ENCODE measurements at regions not wholly inside any gene's neighbourhood (a gene's known extent, or its start where the extent isn't known, plus 50 kb on each side); places are given as distances from the start of the nearest gene placed in this dataset.

DNA sequence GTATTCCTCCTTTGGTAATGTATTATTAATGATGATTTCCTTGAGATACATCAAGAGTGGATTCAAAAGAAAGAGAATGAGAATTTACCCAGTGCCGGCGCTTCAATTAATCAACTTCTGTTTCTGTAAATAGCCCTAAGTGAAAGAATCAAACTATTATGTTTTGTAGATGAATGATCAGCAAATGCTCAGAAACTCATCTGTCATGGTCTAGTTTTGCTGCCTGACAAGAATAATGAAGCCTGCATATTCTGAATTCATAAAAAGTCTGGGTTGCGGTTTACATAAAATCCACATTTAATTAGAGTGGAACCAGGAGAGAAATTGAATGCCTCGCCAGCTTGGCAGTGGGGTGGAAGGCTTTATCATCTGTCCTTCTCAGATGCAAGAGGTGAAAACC, 325.3 kb downstream of the GALC start:
- H3K4me3 Mint-ChIP-seq: no peak overlapping the region
- no peaks in the 10 kb centered on the region for H3K27me3 Mint-ChIP-seq
- H3K9me3 Mint-ChIP-seq: peaks cover 15% of the 10 kb centered on the region
- no peak for DNase-seq
- H3K4me1 Mint-ChIP-seq (ENCODE audit: low read depth): no peaks in the 10 kb centered on the region
- H3K36me3 Mint-ChIP-seq (ENCODE audit: low read depth): no peaks in the 10 kb centered on the region
- H3K27ac Mint-ChIP-seq: no peak overlapping the region

DNA sequence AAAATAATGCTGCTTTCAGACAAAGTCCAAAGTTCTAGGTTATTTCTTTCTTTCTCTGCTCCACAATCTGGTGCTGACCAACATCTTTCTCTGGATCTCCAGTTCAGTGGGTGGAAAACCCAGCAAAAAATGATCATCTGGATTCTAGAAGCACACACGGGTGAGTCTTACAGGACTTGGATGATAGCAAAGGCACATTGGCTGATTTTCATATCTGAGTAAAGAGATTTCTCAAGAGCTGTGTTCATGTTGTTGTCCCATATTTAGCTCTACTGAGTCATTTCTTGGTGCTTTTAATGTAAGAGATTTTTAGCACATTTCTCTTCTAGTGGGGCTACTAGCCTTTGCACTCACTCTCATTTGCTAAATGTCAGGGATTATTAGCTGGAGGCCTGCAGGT, 336.7 kb downstream of the GALC start:
- no peaks in the 10 kb centered on the region for H3K36me3 Mint-ChIP-seq (ENCODE audit: low read depth)
- no peak overlapping the region for H3K27ac Mint-ChIP-seq
- H3K9me3 Mint-ChIP-seq: peaks cover 5% of the 10 kb centered on the region
- H3K4me3 Mint-ChIP-seq: no peak overlapping the region
- DNase-seq: no peak
- H3K4me1 Mint-ChIP-seq (ENCODE audit: low read depth): no peaks in the 10 kb centered on the region
- no peaks in the 10 kb centered on the region for H3K27me3 Mint-ChIP-seq

DNA sequence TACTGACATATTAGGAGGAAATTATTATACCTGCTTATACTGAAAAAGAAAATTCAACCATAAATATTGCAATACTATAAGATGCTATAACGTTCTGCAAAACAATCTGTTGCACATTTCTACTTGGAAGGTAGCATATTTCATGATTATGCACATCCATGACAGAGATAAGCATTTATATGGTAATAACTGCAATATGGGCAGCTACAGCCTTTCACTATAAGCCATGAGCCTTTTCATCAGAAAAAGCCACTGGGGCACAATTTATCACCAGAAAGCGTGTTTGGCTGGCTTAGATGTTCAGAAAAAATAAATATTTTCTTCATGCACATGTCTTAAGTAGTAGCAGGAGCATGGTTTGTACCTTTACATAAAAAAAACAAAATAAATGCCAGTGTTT, 340.7 kb downstream of the GALC start:
- H3K4me1 Mint-ChIP-seq (ENCODE audit: low read depth): no peaks in the 10 kb centered on the region
- no peaks in the 10 kb centered on the region for H3K27me3 Mint-ChIP-seq
- H3K27ac Mint-ChIP-seq: no peak overlapping the region
- no peaks in the 10 kb centered on the region for H3K36me3 Mint-ChIP-seq (ENCODE audit: low read depth)
- H3K4me3 Mint-ChIP-seq: no peak overlapping the region
- peaks cover 7% of the 10 kb centered on the region for H3K9me3 Mint-ChIP-seq
- no peak for DNase-seq

DNA sequence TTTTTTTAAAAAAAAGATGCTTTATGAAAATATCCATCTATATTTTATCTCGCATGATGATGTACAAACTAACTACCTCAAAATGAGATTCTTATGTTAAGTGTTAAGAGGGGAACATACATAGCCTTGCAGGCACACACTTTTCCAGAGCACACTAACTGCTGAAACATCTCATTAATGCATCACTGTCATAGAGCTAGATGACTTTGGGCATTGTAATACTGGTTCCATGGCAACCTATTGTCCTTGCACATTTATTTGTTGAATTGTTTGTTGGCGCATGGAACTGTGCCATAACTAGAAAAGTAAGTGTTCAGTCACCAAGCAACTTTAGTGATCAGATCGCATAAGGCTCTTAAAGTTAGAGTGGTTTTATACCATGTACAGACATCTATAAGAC, 348.3 kb downstream of the GALC start:
- H3K9me3 Mint-ChIP-seq: peaks cover 7% of the 10 kb centered on the region
- no peaks in the 10 kb centered on the region for H3K4me1 Mint-ChIP-seq (ENCODE audit: low read depth)

DNA sequence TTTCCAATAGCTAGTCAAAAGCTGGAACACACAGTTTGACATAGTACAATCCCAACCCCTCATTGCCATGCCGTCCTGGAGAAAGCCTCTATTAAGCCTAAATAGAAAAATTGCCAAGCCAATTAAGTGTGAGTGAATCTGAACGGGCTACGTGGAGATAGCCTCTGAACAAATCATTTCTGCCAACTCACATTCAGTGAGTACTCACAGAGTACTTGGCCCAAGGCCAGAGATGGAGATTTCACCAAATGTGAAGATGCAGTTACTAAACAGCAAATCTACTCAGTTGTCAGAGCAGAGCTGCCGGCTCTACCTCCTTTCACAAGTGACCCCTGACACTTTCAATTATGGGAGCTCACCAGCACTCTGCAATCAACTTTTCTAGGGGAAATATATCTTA, 350.0 kb downstream of the GALC start:
- Mint-ChIP-seq H3K4me3 (no peak overlapping the region), H3K27me3 (no peaks in the 10 kb centered on the region), H3K27ac (no peak overlapping the region), H3K9me3 (no peaks in the 10 kb centered on the region), H3K4me1 (ENCODE audit: low read depth) (no peaks in the 10 kb centered on the region), H3K36me3 (ENCODE audit: low read depth) (no peaks in the 10 kb centered on the region)
- DNase-seq: no peak

More for the DNA sequence above, 348.3 kb downstream of the GALC start:
- H3K36me3 Mint-ChIP-seq (ENCODE audit: low read depth): no peaks in the 10 kb centered on the region
- H3K27me3 Mint-ChIP-seq: no peaks in the 10 kb centered on the region
- DNase-seq: no peak
- H3K4me3 Mint-ChIP-seq: no peak overlapping the region
- H3K27ac Mint-ChIP-seq: no peak overlapping the region

DNA sequence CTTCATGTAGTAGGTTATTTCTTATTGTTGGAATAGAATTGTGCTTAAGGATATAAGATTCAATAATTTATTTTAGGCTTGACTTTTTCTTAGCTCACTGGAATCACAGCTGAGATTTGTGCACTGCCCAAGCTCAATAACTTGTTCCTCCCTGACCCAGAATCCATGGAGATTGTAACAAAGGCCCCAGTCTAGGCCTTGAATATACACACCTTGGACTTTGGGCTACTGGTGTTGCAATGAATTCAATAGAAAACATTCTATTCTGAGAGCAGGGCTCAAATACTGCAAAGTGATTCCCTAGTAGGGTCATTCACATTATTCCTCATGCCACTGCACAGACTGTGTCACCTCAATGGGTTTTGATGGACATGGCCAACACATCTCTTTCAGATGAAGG, 352.4 kb downstream of the GALC start:
- Mint-ChIP-seq H3K4me1 (ENCODE audit: low read depth) (no peaks in the 10 kb centered on the region), H3K27ac (no peak overlapping the region), H3K9me3 (no peaks in the 10 kb centered on the region), H3K27me3 (no peaks in the 10 kb centered on the region), H3K4me3 (no peak overlapping the region), H3K36me3 (ENCODE audit: low read depth) (no peaks in the 10 kb centered on the region)
- no peak for DNase-seq

DNA sequence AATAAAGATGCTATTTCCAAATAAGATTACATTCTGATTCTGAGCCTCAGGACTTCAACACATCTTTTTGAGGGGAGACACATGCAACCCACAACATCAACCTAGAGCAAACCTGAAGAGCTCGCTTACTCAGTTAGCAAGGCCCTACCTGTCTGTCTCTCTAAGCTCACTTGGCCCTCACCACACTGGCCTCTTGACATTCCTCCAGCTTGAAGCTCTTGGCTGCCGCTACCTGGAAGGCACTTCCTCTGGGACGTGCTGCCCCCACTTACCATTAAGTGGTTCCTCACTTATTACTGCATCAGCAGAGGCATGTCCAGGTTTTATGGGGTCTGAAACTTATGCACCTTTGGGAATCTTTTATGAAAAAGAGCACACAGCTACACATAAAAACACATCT, 354.8 kb downstream of the GALC start:
- Mint-ChIP-seq H3K4me1 (ENCODE audit: low read depth) (no peaks in the 10 kb centered on the region), H3K9me3 (no peaks in the 10 kb centered on the region), H3K27ac (no peak overlapping the region), H3K27me3 (no peaks in the 10 kb centered on the region), H3K4me3 (no peak overlapping the region), H3K36me3 (ENCODE audit: low read depth) (no peaks in the 10 kb centered on the region)
- no peak for DNase-seq

DNA sequence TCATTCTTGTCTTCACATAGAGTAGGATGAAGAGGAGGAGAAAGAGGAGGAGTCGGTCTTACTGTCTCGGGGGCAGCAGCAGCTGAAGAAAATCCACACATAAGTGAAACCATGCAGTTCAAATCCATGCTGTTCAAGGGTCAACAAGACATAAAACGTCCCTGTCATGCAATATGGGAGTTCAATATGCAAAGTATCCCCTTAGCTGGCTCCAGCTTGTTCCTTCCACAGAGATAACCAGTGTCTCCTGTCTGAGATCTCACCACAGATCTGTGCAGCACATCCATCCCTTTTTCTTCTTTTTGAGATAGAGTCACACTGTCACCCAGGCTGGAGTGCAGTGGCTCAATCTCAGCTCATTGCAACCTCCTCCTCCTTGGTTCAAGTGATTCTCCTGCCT, 357.5 kb downstream of the GALC start:
- DNase-seq: no peak
- Mint-ChIP-seq H3K4me3 (no peak overlapping the region), H3K36me3 (ENCODE audit: low read depth) (no peaks in the 10 kb centered on the region), H3K9me3 (no peaks in the 10 kb centered on the region), H3K27ac (no peak overlapping the region), H3K4me1 (ENCODE audit: low read depth) (no peaks in the 10 kb centered on the region), H3K27me3 (no peaks in the 10 kb centered on the region)

DNA sequence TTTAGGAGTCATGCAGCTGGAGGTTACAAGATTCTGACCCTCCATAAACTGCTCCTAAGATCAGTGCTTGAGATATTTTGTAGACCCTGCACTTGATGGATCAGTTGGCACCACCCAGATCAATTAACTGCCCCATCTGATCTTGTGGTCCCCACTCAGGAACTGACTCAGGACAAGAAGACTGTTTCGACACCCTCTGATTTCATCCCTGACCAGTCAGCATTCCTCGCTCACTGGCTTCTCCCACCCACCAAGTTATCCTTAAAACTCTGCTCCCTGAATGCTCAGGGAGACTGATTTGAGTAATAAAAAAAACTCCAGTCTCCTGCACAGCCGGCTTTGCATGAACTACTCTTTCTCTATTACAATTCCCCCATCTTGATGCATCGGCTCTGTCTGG, 360.2 kb downstream of the GALC start:
- Mint-ChIP-seq H3K9me3 (no peaks in the 10 kb centered on the region), H3K36me3 (ENCODE audit: low read depth) (no peaks in the 10 kb centered on the region), H3K27me3 (no peaks in the 10 kb centered on the region), H3K4me1 (ENCODE audit: low read depth) (no peaks in the 10 kb centered on the region), H3K27ac (no peak overlapping the region), H3K4me3 (no peak overlapping the region)
- DNase-seq: no peak

DNA sequence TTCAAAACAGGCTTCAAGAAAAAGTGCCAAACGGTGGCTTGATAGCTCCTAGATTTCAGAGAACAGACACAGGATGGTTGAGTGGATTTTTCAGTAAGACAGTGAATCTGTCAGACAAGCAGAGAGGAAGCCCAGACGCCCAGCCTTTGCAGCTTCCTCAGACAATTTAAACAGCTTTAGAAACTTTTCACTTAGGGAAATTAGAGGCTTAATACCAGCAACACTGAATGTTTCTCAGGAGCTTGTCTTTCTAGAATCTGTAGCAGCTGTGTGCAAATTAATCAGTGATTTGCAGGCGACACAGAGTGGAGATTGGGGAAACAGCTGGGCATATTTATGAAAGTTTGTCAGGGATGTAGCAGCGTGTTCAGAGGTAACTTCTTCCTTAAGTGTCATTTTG, 362.1 kb downstream of the GALC start:
- no peaks in the 10 kb centered on the region for H3K36me3 Mint-ChIP-seq (ENCODE audit: low read depth)
- no peak for DNase-seq
- H3K9me3 Mint-ChIP-seq: no peaks in the 10 kb centered on the region
- H3K4me3 Mint-ChIP-seq: no peak overlapping the region
- H3K4me1 Mint-ChIP-seq (ENCODE audit: low read depth): no peaks in the 10 kb centered on the region
- no peaks in the 10 kb centered on the region for H3K27me3 Mint-ChIP-seq
- no peak overlapping the region for H3K27ac Mint-ChIP-seq

DNA sequence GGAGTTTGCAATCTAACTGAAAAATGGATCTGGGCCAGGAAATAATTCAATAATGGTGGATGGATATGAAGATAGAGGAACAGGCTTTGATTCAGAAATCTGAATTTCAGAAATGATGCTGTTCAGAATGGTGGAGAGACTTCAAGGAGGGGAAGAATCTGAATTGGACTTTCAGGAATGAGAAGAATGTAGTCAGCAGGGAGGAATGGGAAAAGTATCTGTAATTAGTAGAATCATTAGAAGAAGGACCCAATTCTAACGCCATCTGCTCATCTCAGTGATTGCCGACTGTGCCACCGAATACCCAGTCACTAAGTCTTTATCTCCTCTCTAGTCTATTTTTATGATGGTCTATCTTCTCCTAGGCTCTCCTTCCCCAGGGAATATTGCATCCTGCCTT, 363.2 kb downstream of the GALC start:
- H3K9me3 Mint-ChIP-seq: no peaks in the 10 kb centered on the region
- H3K4me1 Mint-ChIP-seq (ENCODE audit: low read depth): no peaks in the 10 kb centered on the region
- no peaks in the 10 kb centered on the region for H3K27me3 Mint-ChIP-seq
- no peak overlapping the region for H3K27ac Mint-ChIP-seq
- H3K4me3 Mint-ChIP-seq: no peak overlapping the region
- H3K36me3 Mint-ChIP-seq (ENCODE audit: low read depth): no peaks in the 10 kb centered on the region
- DNase-seq: no peak

DNA sequence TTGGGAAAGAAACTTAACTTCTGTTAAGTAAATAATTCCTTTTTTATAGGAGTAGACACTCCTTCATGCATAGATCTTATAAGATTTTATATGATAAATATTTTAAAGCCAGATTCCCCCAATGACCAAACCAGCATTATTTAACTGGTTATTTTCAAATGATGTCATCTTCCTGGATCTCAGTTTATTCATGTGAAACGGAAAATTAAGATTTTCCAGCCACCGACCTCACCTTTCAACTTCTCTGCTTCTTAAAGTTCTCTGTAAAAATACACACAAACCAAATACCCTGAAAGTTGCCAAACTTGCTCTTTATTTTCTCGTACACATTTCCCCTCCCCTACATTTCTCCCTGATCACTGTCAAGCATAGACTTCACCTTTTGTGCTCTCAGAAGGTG, 364.2 kb downstream of the GALC start:
- DNase-seq: no peak
- no peaks in the 10 kb centered on the region for H3K36me3 Mint-ChIP-seq (ENCODE audit: low read depth)
- no peak overlapping the region for H3K4me3 Mint-ChIP-seq
- no peaks in the 10 kb centered on the region for H3K4me1 Mint-ChIP-seq (ENCODE audit: low read depth)
- no peaks in the 10 kb centered on the region for H3K27me3 Mint-ChIP-seq
- H3K27ac Mint-ChIP-seq: no peak overlapping the region
- no peaks in the 10 kb centered on the region for H3K9me3 Mint-ChIP-seq

DNA sequence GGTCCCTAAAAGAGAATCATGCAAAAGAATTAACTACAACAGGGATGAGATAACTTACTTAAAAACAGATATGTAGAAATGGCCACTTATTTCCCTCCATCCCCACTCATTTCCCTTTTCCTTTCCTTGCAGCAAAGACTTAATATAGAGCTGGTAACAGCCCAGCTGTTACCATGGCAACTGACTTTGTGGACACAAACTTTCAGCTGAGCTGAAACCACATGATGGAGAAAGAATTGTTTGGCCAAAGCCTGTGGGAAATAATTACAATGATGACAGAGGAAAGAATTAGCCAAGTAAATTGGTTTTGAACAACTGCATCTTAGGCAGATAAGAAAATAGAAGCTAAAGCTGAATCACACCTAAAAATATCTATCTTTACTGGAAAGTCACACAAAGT, 364.9 kb downstream of the GALC start:
- DNase-seq: no peak
- Mint-ChIP-seq H3K9me3 (peaks cover under 1% of the 10 kb centered on the region), H3K36me3 (ENCODE audit: low read depth) (no peaks in the 10 kb centered on the region), H3K4me3 (no peak overlapping the region), H3K27me3 (no peaks in the 10 kb centered on the region), H3K27ac (no peak overlapping the region), H3K4me1 (ENCODE audit: low read depth) (no peaks in the 10 kb centered on the region)

DNA sequence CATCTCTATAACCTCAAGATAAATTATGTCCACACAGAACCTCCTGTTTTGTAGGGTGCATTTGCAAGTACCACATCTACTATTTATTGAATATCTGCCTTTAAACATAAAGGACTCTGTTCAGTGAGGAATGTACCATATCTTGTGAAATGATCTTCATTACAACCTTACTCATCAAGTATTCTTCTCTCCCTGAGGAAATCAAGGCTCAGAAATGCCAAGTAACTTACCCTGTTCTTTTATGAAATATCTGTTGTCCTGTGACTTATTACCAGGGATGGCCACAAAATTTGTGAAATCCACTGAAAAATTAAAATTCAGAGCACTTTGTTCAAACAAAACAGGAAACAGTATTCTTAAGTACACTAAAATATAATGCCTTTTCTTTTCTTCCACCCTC, 366.7 kb downstream of the GALC start:
- no peak overlapping the region for H3K27ac Mint-ChIP-seq
- no peaks in the 10 kb centered on the region for H3K4me1 Mint-ChIP-seq (ENCODE audit: low read depth)
- DNase-seq: no peak
- H3K36me3 Mint-ChIP-seq (ENCODE audit: low read depth): no peaks in the 10 kb centered on the region
- peaks cover 12% of the 10 kb centered on the region for H3K9me3 Mint-ChIP-seq
- no peaks in the 10 kb centered on the region for H3K27me3 Mint-ChIP-seq
- H3K4me3 Mint-ChIP-seq: no peak overlapping the region

DNA sequence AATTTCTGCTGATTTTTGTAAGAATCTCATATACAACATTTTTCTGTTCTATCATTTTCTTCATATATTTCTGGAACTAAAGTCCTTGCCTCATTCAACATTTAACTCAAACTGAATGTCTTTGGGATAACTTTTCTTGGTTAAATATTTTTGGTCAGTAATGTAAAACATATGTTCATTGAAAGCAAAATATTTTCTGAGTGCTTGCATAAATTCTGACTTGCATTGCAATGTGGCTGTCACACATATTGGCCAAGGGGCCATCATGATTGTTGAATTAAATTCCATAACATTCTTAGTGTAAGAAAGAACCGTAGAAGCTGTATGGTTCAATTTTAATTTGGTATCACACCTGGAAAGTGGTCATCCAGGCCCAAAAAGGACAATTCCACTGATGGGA, 369.4 kb downstream of the GALC start:
- H3K27me3 Mint-ChIP-seq: no peaks in the 10 kb centered on the region
- no peaks in the 10 kb centered on the region for H3K4me1 Mint-ChIP-seq (ENCODE audit: low read depth)
- peaks cover 20% of the 10 kb centered on the region for H3K9me3 Mint-ChIP-seq
- DNase-seq: no peak
- no peaks in the 10 kb centered on the region for H3K36me3 Mint-ChIP-seq (ENCODE audit: low read depth)
- no peak overlapping the region for H3K27ac Mint-ChIP-seq
- no peak overlapping the region for H3K4me3 Mint-ChIP-seq

DNA sequence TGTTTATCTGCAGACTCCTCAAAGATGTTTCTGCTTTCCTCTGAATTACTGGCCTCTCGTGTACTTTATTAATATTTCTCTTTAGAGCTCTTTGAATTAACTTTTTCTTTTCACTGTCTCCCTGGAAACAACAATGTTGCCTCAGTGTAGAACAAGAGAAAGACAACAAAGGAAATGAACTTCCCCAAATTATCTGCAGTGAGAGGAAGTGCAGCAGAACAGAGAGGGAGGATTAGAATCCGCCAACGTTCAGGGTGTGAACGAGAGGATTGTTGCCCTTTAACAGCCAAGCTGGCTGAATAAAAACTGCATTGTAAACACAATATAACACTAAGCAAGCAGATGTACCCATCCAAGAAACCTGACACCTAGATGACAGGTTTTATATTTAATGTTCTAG, 375.9 kb downstream of the GALC start:
- Mint-ChIP-seq H3K27me3 (peaks cover 2% of the 10 kb centered on the region), H3K36me3 (ENCODE audit: low read depth) (no peaks in the 10 kb centered on the region), H3K27ac (no peak overlapping the region), H3K4me3 (no peak overlapping the region), H3K9me3 (peaks cover 11% of the 10 kb centered on the region), H3K4me1 (ENCODE audit: low read depth) (no peaks in the 10 kb centered on the region)
- no peak for DNase-seq
